ENCODE measurements at regions not wholly inside any gene's neighbourhood (a gene's known extent, or its start where the extent isn't known, plus 50 kb on each side); places are given as distances from the start of the nearest gene placed in this dataset.

- no peak for DNase-seq
Measured at GRCh38 chr6:22954749-22955385, 385.5 kb downstream of the HDGFL1 start.

GRCh38 chr6:22956029-22956681 is 386.8 kb downstream of the HDGFL1 start:
- peak; percentile 57 for DNase-seq

GRCh38 chr6:22958677-22959076 is 389.3 kb downstream of the HDGFL1 start:
- DNase-seq = no peak

- no peak for DNase-seq
Measured at GRCh38 chr6:22959571-22959970, 390.2 kb downstream of the HDGFL1 start.

- no peak for DNase-seq
Measured at GRCh38 chr6:22964334-22964733, 395.0 kb downstream of the HDGFL1 start.

GRCh38 chr6:22965889-22966288 is 396.5 kb downstream of the HDGFL1 start:
- DNase-seq = peak; percentile 12

GRCh38 chr6:22966691-22967422 is 397.5 kb downstream of the HDGFL1 start:
- no peak for DNase-seq

GRCh38 chr6:22970004-22970403 is 400.6 kb downstream of the HDGFL1 start:
- no peak for DNase-seq

- DNase-seq = no peak
Measured at GRCh38 chr6:22972771-22973170, 403.4 kb downstream of the HDGFL1 start.

GRCh38 chr6:22975079-22975478 is 405.7 kb downstream of the HDGFL1 start:
- DNase-seq = no peak

GRCh38 chr6:22980446-22980845 is 411.1 kb downstream of the HDGFL1 start:
- no peak for DNase-seq

- DNase-seq = no peak
Measured at GRCh38 chr6:23002044-23002619, 432.8 kb downstream of the HDGFL1 start.

GRCh38 chr6:23003671-23004467 is 434.5 kb downstream of the HDGFL1 start:
- peak; percentile 94 for DNase-seq

GRCh38 chr6:23006656-23007055 is 437.3 kb downstream of the HDGFL1 start:
- no peak for DNase-seq

GRCh38 chr6:23011615-23012014 is 442.2 kb downstream of the HDGFL1 start:
- DNase-seq = no peak

GRCh38 chr6:23013776-23014175 is 444.4 kb downstream of the HDGFL1 start:
- no peak for DNase-seq

- peak; percentile 16 for DNase-seq
Measured at GRCh38 chr6:23016696-23017095, 447.3 kb downstream of the HDGFL1 start.

- DNase-seq = no peak
Measured at GRCh38 chr6:23021487-23021886, 452.1 kb downstream of the HDGFL1 start.

- DNase-seq = peak; percentile 90
Measured at GRCh38 chr6:23027281-23027680, 457.9 kb downstream of the HDGFL1 start.

GRCh38 chr6:23031986-23032385 is 462.6 kb downstream of the HDGFL1 start:
- no peak for DNase-seq

- no peak for DNase-seq
Measured at GRCh38 chr6:23034926-23035325, 465.6 kb downstream of the HDGFL1 start.

GRCh38 chr6:23036406-23036983 is 467.1 kb downstream of the HDGFL1 start:
- no peak for DNase-seq

GRCh38 chr6:23040899-23041298 is 471.5 kb downstream of the HDGFL1 start:
- DNase-seq = no peak

All from NCI-H2171 (cell line).